ENCODE measurements at regions not wholly inside any gene's neighbourhood (a gene's known extent, or its start where the extent isn't known, plus 50 kb on each side); places are given as distances from the start of the nearest gene placed in this dataset.
"Not testable (repeated sequence)": the region's sequence is repeated elsewhere in the genome, so short reads cannot be mapped to it uniquely, and the experiment has no call there.

DNA sequence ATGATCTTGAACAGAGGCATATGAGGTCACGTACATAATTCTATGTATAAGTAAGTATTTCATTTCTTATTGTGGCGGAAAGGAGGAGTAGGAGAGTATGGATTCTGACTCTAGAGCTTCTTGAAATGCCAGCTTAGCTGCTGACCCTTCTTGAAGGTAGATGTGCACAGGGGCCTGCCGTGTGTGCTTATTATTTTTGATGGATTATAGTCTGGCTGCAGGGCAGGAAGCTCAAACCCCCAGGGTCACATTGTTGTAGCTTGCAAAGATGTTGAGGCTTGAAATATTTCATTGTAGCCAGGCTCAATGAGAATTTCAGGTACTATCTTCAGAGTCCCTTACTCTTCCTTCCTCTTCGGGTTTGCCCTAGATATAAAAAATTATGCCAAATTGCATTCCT is 418.8 kb downstream of the OLFM4 start:
- Histone ChIP-seq H3K27ac (ENCODE audit: low read depth in 1 of 2, low read length in 1 of 2) (no peak overlapping the region), H3K27me3 (ENCODE audit: control insufficient read depth in 3 of 3, insufficient read depth in 3 of 3, low read length in 2 of 3) (no peaks in the 10 kb centered on the region), H3K4me1 (ENCODE audit: control insufficient read depth in 5 of 5, insufficient read depth in 5 of 5, low read length in 5 of 5) (no peaks in the 10 kb centered on the region), H3K4me3 (no peak overlapping the region), H3K9me3 (ENCODE audit: control insufficient read depth in 4 of 4, insufficient read depth in 3 of 4, low read length in 3 of 4) (peaks cover 0 to 17% (median 4%) of the 10 kb centered on the region in 4 donors), H3K36me3 (ENCODE audit: control insufficient read depth in 4 of 4, insufficient read depth in 4 of 4, low read length in 4 of 4) (no peaks in the 10 kb centered on the region), H3K9ac (ENCODE audit: insufficient read depth in 1 of 2, low read length in 2 of 2) (no peak overlapping the region)
- 77 to 86% methylated on average over 4 of the region's 4 CpGs for WGBS, 2 donors
- TF ChIP-seq, protein P1, sequence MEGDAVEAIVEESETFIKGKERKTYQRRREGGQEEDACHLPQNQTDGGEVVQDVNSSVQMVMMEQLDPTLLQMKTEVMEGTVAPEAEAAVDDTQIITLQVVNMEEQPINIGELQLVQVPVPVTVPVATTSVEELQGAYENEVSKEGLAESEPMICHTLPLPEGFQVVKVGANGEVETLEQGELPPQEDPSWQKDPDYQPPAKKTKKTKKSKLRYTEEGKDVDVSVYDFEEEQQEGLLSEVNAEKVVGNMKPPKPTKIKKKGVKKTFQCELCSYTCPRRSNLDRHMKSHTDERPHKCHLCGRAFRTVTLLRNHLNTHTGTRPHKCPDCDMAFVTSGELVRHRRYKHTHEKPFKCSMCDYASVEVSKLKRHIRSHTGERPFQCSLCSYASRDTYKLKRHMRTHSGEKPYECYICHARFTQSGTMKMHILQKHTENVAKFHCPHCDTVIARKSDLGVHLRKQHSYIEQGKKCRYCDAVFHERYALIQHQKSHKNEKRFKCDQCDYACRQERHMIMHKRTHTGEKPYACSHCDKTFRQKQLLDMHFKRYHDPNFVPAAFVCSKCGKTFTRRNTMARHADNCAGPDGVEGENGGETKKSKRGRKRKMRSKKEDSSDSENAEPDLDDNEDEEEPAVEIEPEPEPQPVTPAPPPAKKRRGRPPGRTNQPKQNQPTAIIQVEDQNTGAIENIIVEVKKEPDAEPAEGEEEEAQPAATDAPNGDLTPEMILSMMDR (IDR thresholded peaks at IDR 0.05; ENCODE audit: control extremely low read depth, extremely low read depth), result no peak
- DNase-seq (no peak), ATAC-seq (ENCODE audit: insufficient read depth, low FRiP score) (no peak)

- H3K9me3 ChIP-seq (ENCODE audit: control insufficient read depth in 4 of 4, insufficient read depth in 3 of 4, low read length in 3 of 4), result peaks cover 0 to 17% (median 4%) of the 10 kb centered on the region in 4 donors
- WGBS, 2 donors, result 77 to 80% methylated on average over 5 of the region's 5 CpGs
- DNase-seq, result no peak
- no peak overlapping the region for H3K27ac ChIP-seq (ENCODE audit: low read depth in 1 of 2, low read length in 1 of 2)
- no peaks in the 10 kb centered on the region for H3K4me1 ChIP-seq (ENCODE audit: control insufficient read depth in 5 of 5, insufficient read depth in 5 of 5, low read length in 5 of 5)
- TF ChIP-seq, protein P1 (IDR thresholded peaks at IDR 0.05; ENCODE audit: control extremely low read depth, extremely low read depth), result no peak
- no peak overlapping the region for H3K4me3 ChIP-seq
- H3K9ac ChIP-seq (ENCODE audit: insufficient read depth in 1 of 2, low read length in 2 of 2), result no peak overlapping the region
- H3K36me3 ChIP-seq (ENCODE audit: control insufficient read depth in 4 of 4, insufficient read depth in 4 of 4, low read length in 4 of 4), result no peaks in the 10 kb centered on the region
- no peaks in the 10 kb centered on the region for H3K27me3 ChIP-seq (ENCODE audit: control insufficient read depth in 3 of 3, insufficient read depth in 3 of 3, low read length in 2 of 3)
- ATAC-seq (ENCODE audit: insufficient read depth, low FRiP score), result no peak
These were observed 419.2 kb downstream of the OLFM4 start for GRCh38 chr13:53447863-53448262.

- not testable (repeated sequence) for H3K27me3 ChIP-seq (ENCODE audit: control insufficient read depth in 3 of 3, insufficient read depth in 3 of 3, low read length in 2 of 3); H3K36me3 ChIP-seq (ENCODE audit: control insufficient read depth in 4 of 4, insufficient read depth in 4 of 4, low read length in 4 of 4); ATAC-seq (ENCODE audit: insufficient read depth, low FRiP score); H3K4me3 ChIP-seq; H3K4me1 ChIP-seq (ENCODE audit: control insufficient read depth in 5 of 5, insufficient read depth in 5 of 5, low read length in 5 of 5); H3K27ac ChIP-seq (ENCODE audit: low read depth in 1 of 2, low read length in 1 of 2); H3K9ac ChIP-seq (ENCODE audit: insufficient read depth in 1 of 2, low read length in 2 of 2); DNase-seq
- WGBS, 2 donors, result 91 to 94% methylated on average over 28 to 29 of the region's 29 CpGs
- H3K9me3 ChIP-seq (ENCODE audit: control insufficient read depth in 4 of 4, insufficient read depth in 3 of 4, low read length in 3 of 4), result peaks cover 0 to 12% (median 4%) of the 10 kb centered on the region in 4 donors
These were observed 423.7 kb downstream of the OLFM4 start for GRCh38 chr13:53452263-53452808.

DNA sequence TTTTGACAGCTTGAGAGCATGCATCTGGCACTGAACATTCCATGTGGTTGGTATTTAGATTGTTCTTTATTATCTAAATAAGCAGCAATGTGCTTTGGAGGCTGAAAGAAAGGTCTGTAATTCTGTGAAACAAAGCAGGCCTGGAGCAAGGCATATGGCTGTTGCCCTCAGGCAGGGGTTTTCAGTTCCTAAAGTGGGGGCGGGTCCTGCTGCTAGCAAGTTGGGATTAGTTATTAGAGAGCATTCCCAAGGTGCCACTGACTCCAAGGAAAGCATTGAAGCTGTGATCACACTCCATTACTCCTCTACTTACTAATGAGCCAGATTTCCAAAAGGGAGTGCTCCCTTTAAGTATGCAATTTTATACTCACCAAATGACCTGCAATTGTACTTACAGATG is 432.2 kb downstream of the OLFM4 start:
- ATAC-seq (ENCODE audit: insufficient read depth, low FRiP score) (no peak), DNase-seq (no peak)
- Histone ChIP-seq H3K36me3 (ENCODE audit: control insufficient read depth in 4 of 4, insufficient read depth in 4 of 4, low read length in 4 of 4) (no peaks in the 10 kb centered on the region), H3K4me3 (no peak overlapping the region), H3K27me3 (ENCODE audit: control insufficient read depth in 3 of 3, insufficient read depth in 3 of 3, low read length in 2 of 3) (no peaks in the 10 kb centered on the region), H3K27ac (ENCODE audit: low read depth in 1 of 2, low read length in 1 of 2) (no peak overlapping the region), H3K9ac (ENCODE audit: insufficient read depth in 1 of 2, low read length in 2 of 2) (no peak overlapping the region), H3K4me1 (ENCODE audit: control insufficient read depth in 5 of 5, insufficient read depth in 5 of 5, low read length in 5 of 5) (no peaks in the 10 kb centered on the region), H3K9me3 (ENCODE audit: control insufficient read depth in 4 of 4, insufficient read depth in 3 of 4, low read length in 3 of 4) (peaks cover 0 to 2% (median 0%) of the 10 kb centered on the region in 4 donors)
- 68 to 70% methylated on average over 1 of the region's 1 CpG for WGBS, 2 donors
- TF ChIP-seq, protein P1 (IDR thresholded peaks at IDR 0.05; ENCODE audit: control extremely low read depth, extremely low read depth), result no peak
